Superior temporal gyrus (tissue), 1 donor: ENCODE measurements at regions not wholly inside any gene's neighbourhood (a gene's known extent, or its start where the extent isn't known, plus 50 kb on each side); places are given as distances from the start of the nearest gene placed in this dataset.
A peak's percentile ranks its signal among the peaks of the same experiment; 100 is the strongest.

Source experiments
- DNase-seq: peaks from one replicate; pipeline ENCODE4 v3.0.0-alpha.2; 2016; ENCODE audit errors: extremely low spot score

DNA sequence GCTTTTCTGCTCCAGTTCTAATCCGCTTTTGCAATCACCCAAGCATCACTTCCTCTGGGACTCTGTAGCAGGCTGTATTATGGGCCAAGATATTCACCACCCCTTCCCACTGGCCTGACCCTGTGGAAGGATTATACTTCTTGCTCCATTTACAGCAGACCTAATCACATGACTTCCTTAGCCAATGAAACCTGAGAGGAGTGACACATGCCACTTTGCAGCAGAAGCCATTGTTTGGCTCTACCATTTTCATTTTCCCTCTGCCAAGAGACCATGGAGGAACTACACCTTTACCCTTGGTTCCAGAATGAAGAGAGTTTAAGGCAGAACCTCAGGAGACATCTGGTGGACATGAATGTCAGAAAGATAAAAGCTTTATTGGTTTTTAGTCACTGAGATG, 134.9 kb upstream of the HSD17B12 start:
- DNase-seq: no peak

DNA sequence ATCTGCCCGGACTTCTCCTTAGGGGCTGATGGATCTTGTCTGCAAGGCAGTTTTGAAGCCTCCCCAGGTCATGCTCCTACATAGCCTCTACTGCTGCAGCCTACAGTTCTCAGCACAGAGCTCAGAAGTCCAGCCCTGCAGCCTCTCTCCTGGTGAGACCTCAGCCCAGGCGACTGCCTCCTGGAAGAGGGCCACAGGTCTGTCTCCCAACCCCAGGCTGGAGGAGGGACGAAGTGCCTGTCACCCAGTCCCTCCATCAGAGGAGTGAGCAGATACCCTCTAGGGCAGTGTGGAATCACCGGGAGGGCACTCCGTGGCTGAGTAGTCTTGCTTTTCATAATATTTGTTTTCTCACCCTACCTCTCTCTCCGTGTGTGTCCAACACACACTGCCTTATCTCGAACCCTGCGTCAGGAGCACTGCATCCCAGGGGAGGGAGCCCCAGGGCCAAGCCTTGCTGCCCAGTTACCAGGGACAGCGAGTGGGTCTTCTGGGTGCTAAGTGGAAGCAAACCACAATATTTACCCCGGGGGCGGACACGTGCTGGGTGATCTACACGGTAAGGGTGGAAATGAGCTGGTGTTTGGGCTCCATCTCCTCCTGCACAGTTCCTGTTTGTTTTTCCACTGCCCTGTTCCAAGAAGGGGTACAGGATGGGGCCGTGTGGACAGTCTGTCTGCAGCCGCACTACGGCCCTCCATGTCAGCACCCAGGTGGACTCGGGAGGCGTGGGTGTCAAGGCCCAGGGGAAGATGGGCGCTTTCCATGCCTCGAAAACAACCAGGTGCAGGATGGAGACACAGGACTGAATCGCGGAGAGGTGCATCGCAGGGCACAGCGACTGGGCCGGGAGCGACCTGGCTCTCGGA, 133.7 kb upstream of the HSD17B12 start:
- no peak for DNase-seq

DNA sequence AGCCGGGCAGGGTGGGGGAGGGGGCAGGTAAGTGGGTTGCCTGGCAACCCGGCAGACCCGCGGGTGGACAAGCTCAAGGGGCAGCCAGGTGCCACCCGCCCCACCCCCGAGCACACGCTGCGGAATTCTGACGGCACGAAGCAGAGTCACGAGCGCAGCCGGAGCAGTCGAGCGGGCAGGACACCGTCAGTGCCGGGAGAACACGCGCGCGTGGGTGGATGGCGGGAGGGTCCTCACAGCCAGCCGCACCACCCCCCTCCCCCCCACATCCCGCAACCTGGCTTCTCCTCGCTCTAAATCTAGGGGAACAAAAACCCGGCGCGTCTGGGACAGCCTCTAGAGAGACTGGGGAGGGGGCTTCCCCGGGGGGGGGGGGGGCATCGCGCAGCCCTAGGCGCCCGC, 133.1 kb upstream of the HSD17B12 start:
- DNase-seq: no peak

DNA sequence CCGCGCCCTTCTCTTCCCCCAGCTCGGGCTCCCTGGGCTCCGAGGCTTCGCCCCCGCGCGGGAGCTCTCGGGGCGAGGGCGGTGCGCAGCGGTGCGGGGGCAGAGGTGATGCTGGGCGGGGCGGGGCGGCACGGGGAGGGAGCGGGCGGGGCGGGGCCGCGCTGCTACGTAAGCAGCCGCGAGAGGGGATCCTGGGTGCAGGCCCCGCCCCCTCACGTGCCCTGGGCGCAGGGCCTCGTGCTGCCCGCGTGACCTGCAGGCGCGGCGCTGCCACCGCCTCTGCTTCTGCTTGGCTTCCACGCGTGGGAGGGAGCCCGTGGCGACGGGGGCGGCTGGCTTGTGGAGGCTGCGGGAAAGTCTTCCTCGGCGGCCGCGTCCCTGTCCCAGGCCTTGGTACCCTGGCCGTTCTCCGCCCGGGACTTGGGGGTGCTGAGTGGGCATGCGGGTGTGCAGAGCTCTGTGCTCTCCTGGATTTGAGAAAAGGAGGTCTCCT, 132.6 kb upstream of the HSD17B12 start:
- DNase-seq: no peak

DNA sequence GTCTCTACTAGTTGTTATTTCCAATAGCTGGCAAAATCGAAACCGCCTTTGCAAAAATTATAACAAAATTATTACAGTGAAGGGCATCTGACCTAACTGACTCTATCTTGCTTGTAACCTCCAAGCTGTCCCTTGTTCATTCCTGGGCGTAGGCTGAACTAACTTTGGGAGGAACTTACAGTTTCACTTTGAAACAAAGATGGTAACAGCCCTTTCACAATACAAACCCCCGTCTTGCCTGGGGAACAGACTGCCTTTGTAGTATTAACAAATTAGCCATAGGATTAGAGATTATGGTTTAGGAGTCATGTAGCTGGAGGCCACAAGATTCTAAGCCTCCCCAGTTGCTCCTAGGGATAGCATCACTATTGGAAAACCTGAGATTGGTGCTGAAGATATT, 131.6 kb upstream of the HSD17B12 start:
- no peak for DNase-seq

DNA sequence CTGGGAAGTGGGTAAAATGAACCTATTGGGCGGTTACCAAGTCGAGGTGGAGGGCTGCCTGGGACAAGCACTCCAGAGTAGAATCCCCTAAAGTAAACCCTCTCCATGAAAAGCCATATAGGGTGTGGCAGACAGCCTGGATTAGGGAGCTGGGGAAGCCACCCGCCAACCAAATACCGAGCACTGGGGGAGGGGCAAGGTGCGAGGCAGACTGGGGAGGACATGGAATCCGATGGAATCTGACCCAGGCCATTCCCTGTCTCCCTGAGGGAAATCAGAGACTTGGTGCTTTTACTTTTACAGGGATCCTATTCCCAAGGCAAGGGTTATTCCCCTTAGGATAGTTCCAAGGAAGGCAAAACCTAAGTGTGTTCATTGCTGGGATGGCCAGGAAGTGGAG, 130.9 kb upstream of the HSD17B12 start:
- no peak for DNase-seq

DNA sequence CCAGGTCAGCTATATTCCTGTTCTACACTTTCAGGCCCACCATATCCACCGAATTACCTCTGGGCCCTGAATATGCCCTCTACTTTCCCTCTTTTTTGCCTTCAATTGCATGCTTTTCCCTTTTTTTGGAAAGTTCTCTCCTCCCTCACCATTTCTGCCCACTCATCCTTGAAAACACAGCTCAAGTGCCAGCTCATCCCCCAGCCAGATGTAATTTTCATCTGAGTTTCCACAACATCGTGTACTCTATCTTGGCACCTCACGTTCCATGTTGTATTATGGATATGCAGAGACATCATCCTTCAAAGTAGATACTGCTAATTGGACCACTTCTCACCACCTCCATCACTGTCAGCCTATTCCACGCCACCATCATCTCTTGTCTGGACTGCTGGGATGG, 129.8 kb upstream of the HSD17B12 start:
- DNase-seq: peak; percentile 57

DNA sequence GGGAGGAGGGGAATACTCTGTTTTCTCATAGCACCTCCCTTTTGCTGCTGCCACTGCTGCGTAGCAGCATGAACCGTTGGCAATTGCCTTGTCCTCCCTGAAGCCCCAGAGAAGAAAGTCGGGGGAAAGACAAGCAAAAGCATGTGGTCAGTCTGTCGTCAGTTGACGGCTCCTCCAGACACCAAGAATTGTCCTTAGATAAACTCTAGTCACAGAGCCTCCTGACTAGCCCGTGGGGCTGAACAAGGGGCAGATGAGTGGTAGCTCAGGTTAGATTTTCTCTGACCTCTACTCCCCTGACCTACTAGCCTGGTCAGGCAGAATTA, 126.4 kb upstream of the HSD17B12 start:
- no peak for DNase-seq

DNA sequence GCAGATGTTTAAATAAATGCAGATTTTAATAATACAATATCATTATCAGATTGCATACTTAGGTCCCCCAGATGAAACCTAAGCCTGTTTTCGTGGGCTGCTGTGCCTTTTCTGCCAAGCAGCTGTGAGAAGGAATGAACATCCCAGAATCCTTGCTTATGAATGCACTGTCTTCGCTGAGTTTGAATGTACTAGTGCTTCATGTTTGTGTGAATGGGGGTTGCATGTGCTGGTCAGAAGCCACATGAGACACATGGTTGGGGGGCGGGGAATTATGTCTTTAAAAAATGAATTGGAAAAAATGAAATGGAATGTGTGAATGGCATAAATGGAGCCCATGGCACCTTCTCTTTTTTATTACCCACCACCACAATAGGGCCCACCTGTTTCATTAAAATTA, 125.4 kb upstream of the HSD17B12 start:
- no peak for DNase-seq

DNA sequence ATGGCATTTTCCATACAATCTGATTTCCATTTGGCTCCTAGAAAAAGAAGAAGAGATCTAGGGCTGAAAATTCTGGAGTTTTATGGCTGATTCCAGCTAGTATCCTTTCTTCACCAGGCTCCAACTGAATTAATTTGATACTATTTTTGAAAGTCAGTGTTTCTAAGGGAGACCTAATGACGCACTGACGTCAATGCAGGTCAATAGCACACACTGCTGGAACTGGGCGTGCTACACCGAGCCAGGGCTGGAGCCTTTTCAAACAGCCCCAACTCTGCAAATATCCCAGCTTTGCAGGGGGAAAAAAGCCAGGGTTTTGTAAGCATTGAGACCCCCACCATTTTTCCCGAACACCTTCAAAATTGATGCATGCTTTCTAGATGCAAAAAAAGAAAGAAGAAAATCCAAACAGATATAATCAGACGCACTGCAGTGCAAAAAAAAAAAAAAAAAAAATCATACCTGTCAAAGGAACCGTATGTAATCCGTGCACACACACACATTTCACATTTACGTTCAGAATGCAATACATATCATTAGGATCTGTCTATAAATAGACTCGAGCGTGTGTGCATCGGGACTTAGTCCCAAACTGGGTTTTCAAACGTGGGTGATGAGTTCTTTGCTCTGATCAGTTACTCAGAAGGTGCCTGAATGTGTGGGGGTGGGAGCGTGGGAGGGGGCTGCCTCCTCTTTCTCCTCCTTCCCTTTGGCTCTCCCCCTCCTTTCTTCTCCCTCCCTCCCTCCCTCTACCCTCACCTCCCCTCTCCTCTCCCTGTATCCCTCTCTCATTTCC, 124.5 kb upstream of the HSD17B12 start:
- peak; percentile 55 for DNase-seq

DNA sequence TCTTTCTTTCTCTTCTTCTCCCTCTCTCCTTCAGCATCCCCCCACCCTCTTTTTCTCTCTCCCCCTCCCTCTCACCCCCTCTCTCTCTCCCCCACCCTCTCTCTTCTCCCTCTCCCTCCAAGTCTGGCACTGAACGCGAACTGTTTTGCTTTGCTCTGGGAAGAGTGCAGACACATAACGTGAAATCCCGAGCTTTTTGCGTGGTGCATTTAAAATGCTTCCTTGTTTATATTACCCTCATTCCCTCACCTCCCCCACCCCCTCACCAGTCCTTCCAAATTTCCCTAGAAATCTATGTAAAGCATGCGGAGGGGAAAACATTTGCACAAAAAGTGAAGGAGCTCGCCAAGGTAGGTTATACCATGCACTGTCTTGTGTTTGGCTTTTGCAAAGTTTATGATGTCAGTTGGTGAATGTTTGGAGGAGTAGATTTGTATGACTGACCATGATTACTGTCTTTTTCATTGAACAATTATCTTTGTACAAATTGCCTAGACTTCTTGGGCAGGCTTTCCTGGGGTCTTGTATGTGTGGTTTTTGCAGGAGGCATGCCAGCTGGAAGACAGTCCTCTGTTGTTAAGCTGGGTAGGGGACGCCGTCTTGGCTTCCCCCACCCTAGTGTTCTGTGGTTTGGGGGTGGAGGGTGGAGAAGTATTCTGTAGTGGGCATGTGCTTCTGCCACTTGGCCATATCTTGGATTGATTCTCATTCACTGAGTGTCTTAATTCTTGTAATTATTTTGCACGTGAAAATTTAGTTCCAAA, 123.7 kb upstream of the HSD17B12 start:
- DNase-seq: no peak

DNA sequence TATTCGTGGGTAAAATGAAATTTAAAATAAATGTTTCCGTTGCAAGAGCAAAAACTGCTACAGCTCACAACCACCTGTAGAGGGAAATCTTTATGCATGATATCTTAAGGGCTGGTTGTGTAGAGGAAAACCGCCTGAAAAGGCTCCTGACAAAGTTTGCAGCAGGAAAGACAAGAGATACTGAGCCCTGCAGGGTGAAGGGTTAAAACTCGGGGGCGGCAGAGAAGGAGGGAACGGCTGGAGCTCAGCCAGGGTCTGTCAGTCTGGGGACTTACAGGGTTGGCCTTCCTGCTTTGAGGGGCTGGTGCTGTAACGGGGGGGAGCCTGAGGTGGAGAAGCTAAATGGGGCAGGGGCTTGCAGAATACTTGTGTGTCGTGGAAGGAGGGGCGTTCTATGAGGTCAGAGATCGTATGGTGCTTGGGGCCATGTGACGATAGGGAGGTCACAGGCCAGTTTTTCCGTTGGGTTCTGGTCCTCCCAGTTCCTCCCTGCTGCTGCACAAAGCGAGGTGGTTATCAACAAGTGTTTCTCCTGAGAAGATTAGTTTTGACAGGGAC, 122.9 kb upstream of the HSD17B12 start:
- DNase-seq: no peak

DNA sequence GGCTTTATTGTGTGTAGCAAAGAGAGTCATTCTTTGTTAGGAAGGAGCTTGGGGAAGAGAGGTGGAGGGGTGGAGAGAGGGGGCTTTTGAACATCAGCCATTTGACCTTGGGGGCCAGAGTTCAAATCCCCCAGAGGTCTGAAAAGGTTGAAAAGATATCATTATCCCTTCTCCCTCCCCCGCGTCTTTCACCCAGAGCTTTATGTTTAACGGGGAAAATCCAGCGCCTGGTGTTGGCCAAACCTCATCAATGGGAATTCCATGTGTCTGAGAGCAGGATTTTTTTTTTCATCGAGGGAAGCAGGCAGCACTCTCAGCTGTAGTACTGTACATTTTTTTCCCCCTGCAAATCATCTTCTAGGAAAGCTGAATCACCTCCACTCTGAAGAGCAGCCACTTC, 122.4 kb upstream of the HSD17B12 start:
- no peak for DNase-seq

DNA sequence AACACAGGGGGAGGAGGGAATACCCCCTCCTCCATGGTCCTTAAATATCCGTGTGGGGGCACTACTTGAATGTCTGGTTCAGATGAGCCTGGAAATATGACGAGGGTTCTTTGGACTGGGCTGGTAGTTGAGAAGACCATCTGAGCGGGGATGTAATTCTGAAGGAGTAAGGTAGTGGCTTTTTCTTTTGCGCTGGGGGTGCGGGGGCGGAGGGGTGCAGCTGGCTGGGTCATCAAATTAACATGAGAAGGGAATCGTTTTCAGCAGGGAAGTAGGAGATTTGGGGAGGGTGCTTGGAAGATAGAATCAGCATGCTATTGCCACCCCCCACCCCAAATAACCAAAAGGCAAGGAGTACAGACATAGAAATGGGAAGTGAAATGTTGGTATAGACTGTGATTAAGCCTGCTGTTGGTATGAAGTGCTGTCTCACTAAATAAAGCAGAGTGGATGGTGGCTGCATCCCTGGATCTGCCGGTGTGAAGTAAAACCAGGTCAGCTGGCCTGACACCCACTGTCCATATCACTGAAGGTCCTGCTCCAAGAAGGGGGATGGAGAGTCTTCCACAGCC, 121.9 kb upstream of the HSD17B12 start:
- no peak for DNase-seq

DNA sequence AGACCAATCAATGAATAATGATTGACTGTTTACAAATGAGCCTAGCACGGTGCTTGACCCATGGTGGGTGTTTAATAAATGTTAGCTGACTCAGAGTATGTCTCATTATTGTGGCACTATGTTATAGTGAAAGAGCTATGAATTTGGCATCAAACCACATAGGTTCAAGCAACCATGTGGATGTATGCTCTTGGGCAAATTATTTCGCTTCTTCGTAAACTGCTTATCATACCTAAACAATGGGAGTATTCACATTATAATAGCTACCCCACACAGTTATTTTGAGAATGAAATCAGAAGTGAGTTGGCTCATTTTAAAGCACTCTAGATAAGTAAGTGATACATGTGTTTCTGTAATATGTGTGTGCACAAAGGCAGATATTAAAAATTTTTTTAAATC, 118.7 kb upstream of the HSD17B12 start:
- DNase-seq: no peak

DNA sequence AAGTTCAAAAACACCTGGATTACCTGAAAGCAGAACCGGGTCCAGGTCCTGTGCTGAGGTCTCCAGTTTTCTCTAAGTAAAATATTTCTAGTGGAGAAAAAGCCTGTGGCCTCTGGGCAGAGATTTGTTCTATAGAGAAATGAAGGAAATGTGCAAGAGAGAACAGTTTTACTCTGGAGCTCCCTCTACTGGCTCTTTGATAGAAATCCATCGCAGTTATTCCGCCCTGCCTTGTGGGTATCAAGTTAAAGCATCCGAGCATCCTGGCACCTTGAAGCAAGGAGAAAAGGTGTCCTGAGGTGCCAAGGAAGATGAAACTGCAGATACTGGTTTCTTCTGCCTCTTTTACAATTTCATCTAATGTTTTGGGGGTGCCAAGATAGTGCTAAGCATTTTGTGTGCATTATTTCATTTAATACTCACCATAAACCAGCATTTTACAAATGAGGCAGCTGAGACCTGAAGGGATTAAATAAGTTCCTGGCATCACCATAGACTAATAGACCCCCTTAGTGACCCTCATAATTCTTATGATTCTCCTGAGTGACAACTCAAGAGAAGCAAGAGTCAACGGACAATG, 113.1 kb upstream of the HSD17B12 start:
- peak; percentile 85 for DNase-seq

DNA sequence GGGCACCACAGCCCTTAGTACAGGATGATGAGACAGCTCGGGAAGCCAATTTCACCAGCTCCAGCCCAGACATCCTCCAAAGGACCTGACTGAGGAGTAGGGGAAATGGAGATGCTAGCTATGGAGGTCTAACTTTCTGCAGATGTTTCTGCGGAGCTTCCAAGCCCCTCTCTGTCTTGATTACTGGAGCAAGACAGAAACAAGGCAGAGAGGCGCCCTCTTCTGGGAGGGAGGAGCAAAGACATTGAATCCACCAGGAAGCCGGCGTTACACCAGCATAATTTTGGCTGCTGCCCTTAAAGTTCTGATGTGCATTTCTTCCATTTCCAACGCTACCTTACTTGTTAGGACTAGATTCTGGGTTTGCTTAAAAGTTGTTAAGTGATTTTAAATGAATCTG, 107.3 kb upstream of the HSD17B12 start:
- peak; percentile 22 for DNase-seq

DNA sequence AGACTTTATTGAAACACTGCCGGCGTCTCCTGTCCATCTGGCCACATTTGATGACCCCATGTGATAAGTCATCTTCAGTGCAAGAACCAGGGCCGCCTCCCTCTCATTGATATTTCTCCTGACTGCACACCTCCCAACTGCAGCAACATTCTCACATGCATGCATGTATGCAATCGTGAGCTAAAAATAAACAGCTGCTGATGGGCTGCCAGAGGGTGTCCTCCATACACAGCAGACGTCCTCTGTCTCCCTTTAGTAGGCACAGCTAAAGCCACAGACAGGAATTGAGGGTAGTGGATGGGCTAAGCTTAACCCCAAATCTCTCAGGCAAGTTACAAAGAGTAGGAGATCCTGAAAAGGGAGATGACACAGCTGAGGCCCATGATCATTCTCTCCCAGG, 106.7 kb upstream of the HSD17B12 start:
- no peak for DNase-seq

DNA sequence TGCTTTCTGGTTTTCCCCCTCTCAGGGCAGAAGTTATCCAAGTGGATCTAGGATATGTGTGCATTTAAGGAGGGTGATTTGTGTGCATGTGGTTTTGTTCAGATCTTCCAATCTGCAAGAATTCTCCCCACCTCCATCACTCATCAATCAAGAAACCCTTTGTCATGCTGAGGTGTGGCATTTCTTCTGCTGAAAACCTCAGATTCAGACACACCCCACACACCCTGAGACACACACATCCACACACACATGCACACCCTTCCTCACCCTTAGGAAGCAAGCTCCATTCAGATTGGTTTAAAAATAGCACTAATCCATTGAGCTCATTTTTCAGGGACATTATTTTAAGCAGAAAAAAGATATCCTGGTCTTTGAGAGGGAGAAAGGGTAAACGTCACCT, 106.1 kb upstream of the HSD17B12 start:
- DNase-seq: no peak

DNA sequence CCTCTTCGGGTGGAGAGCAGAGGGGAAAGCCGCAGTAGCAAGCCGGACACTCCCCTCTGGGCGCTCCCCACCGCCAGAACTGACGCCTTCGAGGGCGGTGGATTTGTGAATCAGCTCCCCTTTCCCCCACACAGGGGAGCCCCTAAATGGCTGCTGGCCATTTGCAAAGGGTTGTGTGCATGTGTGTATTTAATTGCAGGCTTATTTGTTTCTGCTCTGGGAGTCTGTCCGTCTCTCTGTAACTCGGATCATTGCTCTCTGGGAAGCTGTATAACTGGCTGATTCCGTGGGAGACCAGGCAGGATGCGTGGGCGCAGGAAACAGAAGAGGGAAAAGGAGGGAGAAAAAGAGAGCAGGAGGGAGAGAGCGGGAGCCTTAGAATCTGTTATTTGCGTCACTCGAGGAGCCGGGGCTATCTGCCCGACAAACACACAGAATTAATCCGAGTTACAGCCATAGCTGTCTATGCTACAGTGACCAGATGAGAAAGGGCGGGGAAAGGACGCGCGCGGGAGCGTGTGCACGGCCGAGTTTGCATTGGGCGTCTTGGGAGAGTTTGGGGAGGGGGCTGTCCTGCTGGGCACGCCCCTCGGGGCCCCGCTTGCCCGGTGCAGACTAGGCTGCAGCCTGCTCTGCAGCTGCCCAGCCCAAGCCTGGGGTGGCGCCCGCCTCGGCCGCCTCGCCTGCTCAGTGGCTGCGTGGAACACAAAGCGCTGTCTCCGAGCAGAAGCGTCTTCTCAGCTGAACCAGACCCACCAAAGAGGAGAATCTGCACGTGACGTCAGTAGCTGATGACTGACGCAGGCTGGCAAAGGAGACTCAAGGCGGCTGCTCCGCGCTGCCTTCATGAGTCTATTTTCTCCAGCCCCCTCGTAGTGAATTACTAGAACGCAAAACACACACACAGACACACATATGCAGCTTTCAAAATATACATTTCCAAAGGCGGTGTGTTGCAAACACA, 105.3 kb upstream of the HSD17B12 start:
- peak; percentile 58 for DNase-seq
